ENCODE measurements at regions not wholly inside any gene's neighbourhood (a gene's known extent, or its start where the extent isn't known, plus 50 kb on each side); places are given as distances from the start of the nearest gene placed in this dataset.

GRCh38 chr7:85713171-85713570, 526.3 kb upstream of the SEMA3D start:
- ChIA-PET CTCF (ENCODE audit: low intra/inter-chr PET ratio) (no interaction called here), POLR2A (no interaction called here)
- H2AFZ ChIP-seq (ENCODE audit: low read depth, low read length), result no peak overlapping the region
- no peaks in the 10 kb centered on the region for H4K20me1 ChIP-seq (replicated peaks; ENCODE audit: control insufficient read depth, insufficient read depth, low read length)
- DNase-seq (ENCODE audit: extremely low read depth in 1 of 4, low spot score in 3 of 4), result no peak
- no peaks in the 10 kb centered on the region for H3K79me2 ChIP-seq (ENCODE audit: control insufficient read depth, insufficient read depth, low read length)
- no peak overlapping the region for H3K4me2 ChIP-seq (ENCODE audit: insufficient read depth, low read length)
- WGBS (ENCODE audit: insufficient coverage, low coverage, missing lambda C conversion rate), result 7% methylated on average over 1 of the region's 1 CpG
- TF ChIP-seq SP1 (CRISPR knock-in tag; IDR thresholded peaks at IDR 0.05) (no peak), ILK (tag; IDR thresholded peaks at IDR 0.05; ENCODE audit: borderline replicate concordance, low read depth) (no peak), ZNF23 (CRISPR knock-in tag; IDR thresholded peaks at IDR 0.05) (no peak), MEIS2 (IDR thresholded peaks at IDR 0.05; ENCODE audit: partially characterized antibody) (no peak), ZBTB33 (CRISPR knock-in tag; IDR thresholded peaks at IDR 0.05) (no peak), ZKSCAN3 (CRISPR knock-in tag; IDR thresholded peaks at IDR 0.05) (no peak), ELK3 (CRISPR knock-in tag; IDR thresholded peaks at IDR 0.05) (no peak), ZNF449 (CRISPR knock-in tag; IDR thresholded peaks at IDR 0.05) (no peak), PHF8 (IDR thresholded peaks at IDR 0.05; ENCODE audit: borderline replicate concordance, low read length) (no peak), FUS (optimal IDR thresholded peaks at IDR 0.05; ENCODE audit: low read depth, low read length) (no peak), USF2 (CRISPR knock-in tag; IDR thresholded peaks at IDR 0.05) (no peak), ZNF395 (CRISPR knock-in tag; IDR thresholded peaks at IDR 0.05) (no peak)
- no TSS peak for BruUV-seq (replicated peaks)
- intact Hi-C loops (cut with micrococcal nuclease) (no loop called here), in situ Hi-C loops (cut with MboI) (no loop called here)
- H3K9me1 ChIP-seq (ENCODE audit: control insufficient read depth, insufficient read depth, low read length), result no peaks in the 10 kb centered on the region
- H3K9me3 ChIP-seq (replicated peaks; ENCODE audit: control insufficient read depth, insufficient read depth, low read depth, low read length), result no peaks in the 10 kb centered on the region
- H3K4me1 ChIP-seq (replicated peaks in 1 of 2; ENCODE audit: control insufficient read depth in 2 of 2, insufficient read depth in 2 of 2, low read length in 2 of 2), result no peaks in the 10 kb centered on the region
- H3K27me3 ChIP-seq (ENCODE audit: control insufficient read depth in 2 of 2, insufficient read depth in 2 of 2, low read length in 2 of 2), result no peaks in the 10 kb centered on the region
- H3K9ac ChIP-seq (ENCODE audit: insufficient read depth in 1 of 2, low read depth in 2 of 2, low read length in 2 of 2), result no peak overlapping the region
- no peak overlapping the region for H3K4me3 ChIP-seq
- H3K36me3 ChIP-seq (ENCODE audit: control insufficient read depth, insufficient read depth, low read length), result no peaks in the 10 kb centered on the region
- FAIRE-seq, result no peak
- no peak overlapping the region for H3K27ac ChIP-seq (ENCODE audit: extremely low read depth, low read depth, low read length)
- ATAC-seq, result no peak

Measured in K562 (cell line).